ENCODE measurements at regions not wholly inside any gene's neighbourhood (a gene's known extent, or its start where the extent isn't known, plus 50 kb on each side); places are given as distances from the start of the nearest gene placed in this dataset.

DNA sequence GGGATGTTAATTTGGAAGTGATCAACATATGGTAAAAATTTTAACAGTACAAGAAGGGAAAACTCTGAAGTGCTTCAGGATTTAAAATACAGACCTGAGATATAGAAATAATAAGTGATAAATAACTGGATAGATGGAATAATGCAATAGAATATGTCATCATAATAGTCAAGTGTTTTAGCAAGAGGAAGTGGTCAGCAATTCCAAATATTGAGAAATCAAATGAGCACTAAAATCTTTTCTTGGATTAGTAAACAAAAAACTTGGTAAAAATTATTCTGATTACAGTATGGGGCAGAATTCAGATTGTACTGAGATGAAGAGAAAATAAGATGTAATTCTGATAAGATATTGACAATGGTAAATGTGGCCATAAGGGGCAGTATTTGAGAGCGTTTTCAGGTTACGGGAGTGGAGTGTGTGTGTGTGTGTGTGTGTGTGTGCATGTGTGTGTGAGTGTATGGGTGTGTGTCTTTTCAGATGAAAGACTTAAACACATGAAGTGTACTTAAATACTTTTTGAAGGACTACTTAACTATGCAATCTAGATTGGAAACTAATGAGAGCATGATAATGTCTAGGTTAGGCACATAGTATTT, 217.9 kb upstream of the ITGA4 start:
- H3K4me3 ChIP-seq (ENCODE audit: control insufficient read depth, low read depth, low read length): no peak overlapping the region
- TF ChIP-seq, protein P1, sequence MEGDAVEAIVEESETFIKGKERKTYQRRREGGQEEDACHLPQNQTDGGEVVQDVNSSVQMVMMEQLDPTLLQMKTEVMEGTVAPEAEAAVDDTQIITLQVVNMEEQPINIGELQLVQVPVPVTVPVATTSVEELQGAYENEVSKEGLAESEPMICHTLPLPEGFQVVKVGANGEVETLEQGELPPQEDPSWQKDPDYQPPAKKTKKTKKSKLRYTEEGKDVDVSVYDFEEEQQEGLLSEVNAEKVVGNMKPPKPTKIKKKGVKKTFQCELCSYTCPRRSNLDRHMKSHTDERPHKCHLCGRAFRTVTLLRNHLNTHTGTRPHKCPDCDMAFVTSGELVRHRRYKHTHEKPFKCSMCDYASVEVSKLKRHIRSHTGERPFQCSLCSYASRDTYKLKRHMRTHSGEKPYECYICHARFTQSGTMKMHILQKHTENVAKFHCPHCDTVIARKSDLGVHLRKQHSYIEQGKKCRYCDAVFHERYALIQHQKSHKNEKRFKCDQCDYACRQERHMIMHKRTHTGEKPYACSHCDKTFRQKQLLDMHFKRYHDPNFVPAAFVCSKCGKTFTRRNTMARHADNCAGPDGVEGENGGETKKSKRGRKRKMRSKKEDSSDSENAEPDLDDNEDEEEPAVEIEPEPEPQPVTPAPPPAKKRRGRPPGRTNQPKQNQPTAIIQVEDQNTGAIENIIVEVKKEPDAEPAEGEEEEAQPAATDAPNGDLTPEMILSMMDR (conservative IDR thresholded peaks at IDR 0.05; ENCODE audit: control insufficient read depth, insufficient read depth, low read depth, low read length): peak; percentile 26
- DNase-seq (ENCODE audit: low read depth): peak; percentile 27

- no peak for DNase-seq (ENCODE audit: low read depth)
- H3K4me3 ChIP-seq (ENCODE audit: control insufficient read depth, low read depth, low read length): no peak overlapping the region
- TF ChIP-seq, protein P1 (conservative IDR thresholded peaks at IDR 0.05; ENCODE audit: control insufficient read depth, insufficient read depth, low read depth, low read length): no peak
Measured at GRCh38 chr2:181240844-181241243, 216.3 kb upstream of the ITGA4 start.

- H3K4me3 ChIP-seq (ENCODE audit: control insufficient read depth, low read depth, low read length): no peak overlapping the region
- no peak for DNase-seq (ENCODE audit: low read depth)
- TF ChIP-seq, protein P1 (conservative IDR thresholded peaks at IDR 0.05; ENCODE audit: control insufficient read depth, insufficient read depth, low read depth, low read length): no peak
Measured at GRCh38 chr2:181241366-181241765, 215.8 kb upstream of the ITGA4 start.

DNA sequence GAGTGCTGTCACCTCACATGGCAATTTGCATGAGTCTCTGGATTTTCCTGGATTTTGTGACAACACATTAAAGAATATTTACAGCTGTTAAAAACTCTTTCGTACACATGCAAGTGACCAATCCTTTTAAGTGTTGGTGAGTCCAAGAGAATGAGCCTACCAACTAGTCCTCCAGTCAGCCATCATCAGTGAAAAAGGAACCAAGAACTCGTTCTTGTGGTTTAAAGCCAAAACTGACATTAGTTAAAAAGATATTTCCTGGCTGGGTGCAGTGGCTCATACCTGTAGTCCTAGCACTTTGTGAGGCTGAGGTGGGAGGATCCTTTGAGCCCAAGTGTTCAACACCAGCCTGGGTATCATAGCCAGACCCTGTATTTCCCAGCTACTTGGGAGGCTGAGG, 215.4 kb upstream of the ITGA4 start:
- TF ChIP-seq, protein P1 (conservative IDR thresholded peaks at IDR 0.05; ENCODE audit: control insufficient read depth, insufficient read depth, low read depth, low read length): no peak
- H3K4me3 ChIP-seq (ENCODE audit: control insufficient read depth, low read depth, low read length): no peak overlapping the region
- no peak for DNase-seq (ENCODE audit: low read depth)

GRCh38 chr2:181242262-181242661, 214.9 kb upstream of the ITGA4 start:
- TF ChIP-seq, protein P1 (conservative IDR thresholded peaks at IDR 0.05; ENCODE audit: control insufficient read depth, insufficient read depth, low read depth, low read length): no peak
- no peak overlapping the region for H3K4me3 ChIP-seq (ENCODE audit: control insufficient read depth, low read depth, low read length)
- no peak for DNase-seq (ENCODE audit: low read depth)

DNA sequence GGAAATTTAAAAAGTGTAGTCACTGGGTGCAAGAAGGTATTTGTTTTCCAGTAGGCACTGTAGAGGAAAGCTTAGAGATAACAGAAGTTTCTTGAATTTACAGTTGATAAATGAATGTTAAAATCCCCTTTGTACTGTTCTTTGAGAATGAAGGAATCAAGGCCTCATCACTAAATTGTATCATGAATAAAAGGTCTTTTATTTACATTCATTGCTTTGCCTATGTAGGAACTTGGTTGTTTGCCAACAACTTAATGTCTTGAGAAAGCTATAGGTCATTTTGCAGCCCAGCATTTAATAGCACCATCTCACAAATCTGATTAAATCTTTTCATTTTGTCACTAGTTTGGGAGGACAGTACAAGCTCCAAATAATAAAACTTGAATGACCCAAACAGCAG, 213.9 kb upstream of the ITGA4 start:
- DNase-seq (ENCODE audit: low read depth): no peak
- H3K4me3 ChIP-seq (ENCODE audit: control insufficient read depth, low read depth, low read length): no peak overlapping the region
- TF ChIP-seq, protein P1 (conservative IDR thresholded peaks at IDR 0.05; ENCODE audit: control insufficient read depth, insufficient read depth, low read depth, low read length): no peak

DNA sequence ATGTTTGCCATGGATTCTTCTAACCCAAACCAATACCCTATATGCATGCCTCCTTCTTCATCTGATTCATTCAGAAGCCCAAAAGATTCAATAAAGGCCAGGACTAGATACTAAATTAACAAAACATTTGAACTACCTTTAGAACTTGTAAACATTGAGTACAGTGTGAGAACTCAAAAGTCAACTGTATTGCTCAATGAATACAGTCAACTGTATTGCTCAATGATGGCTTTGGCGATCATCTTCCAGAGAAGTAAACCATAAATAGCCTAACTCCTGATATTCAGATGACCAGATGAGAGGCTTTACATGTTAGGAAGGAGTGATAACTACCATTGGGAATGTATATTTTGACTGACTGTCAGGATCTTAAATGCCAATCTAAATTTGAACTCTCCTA, 206.5 kb upstream of the ITGA4 start:
- DNase-seq (ENCODE audit: low read depth): peak; percentile 68
- H3K4me3 ChIP-seq (ENCODE audit: control insufficient read depth, low read depth, low read length): no peak overlapping the region

More for the DNA sequence above, 206.5 kb upstream of the ITGA4 start:
- TF ChIP-seq, protein P1 (conservative IDR thresholded peaks at IDR 0.05; ENCODE audit: control insufficient read depth, insufficient read depth, low read depth, low read length): no peak

All from fibroblast of mammary gland (primary cell).